ENCODE measurements at regions not wholly inside any gene's neighbourhood (a gene's known extent, or its start where the extent isn't known, plus 50 kb on each side); places are given as distances from the start of the nearest gene placed in this dataset.

- TF ChIP-seq CTCF (IDR thresholded peaks at IDR 0.05) = no peak
- TF ChIP-seq POLR2A (IDR thresholded peaks at IDR 0.05) = no peak
These were observed 196.9 kb upstream of the PWP1 start for GRCh38 chr12:107488666-107489065.
